Retinal pigment epithelial cell (primary cell): ENCODE measurements at regions not wholly inside any gene's neighbourhood (a gene's known extent, or its start where the extent isn't known, plus 50 kb on each side); places are given as distances from the start of the nearest gene placed in this dataset.

ENCODE experiments used
- DNase-seq: peaks from one replicate; pipeline ENCODE4 v3.0.0-alpha.2; 2010; ENCODE audit warnings: low read depth
- H3K4me3 ChIP-seq: 2 replicates; pipeline ENCODE4 v1.5.1; 2011; ENCODE audit warnings: mild to moderate bottlenecking, low read length, control low read depth, moderate library complexity
- TF ChIP-seq, protein P1 (sequence below): conservative IDR thresholded peaks from 2 replicates; pipeline ENCODE4 v1.5.1; 2011; ENCODE audit warnings: low read depth, low read length, control low read depth, inconsistent platforms

DNA sequence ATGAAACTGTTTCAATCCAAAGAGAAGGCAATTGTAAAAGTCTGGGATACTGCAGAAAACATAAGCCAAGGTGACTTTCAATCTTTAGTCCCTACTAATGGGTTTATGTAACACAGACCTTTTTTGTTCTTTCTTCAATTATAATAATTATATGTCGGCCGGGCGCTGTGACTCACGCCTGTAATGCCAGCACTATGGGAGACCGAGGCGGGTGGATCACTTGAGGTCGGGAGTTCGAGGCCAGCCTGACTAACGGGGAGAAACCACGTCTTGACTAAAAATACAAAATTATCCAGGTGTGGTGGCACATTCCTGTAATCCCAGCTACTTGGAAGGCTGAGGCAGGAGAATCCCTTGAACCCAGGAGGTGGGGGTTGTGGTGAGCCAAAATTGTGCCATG, 489.8 kb upstream of the CTSO start:
- DNase-seq: no peak
- H3K4me3 ChIP-seq: no peak overlapping the region
- TF ChIP-seq, protein P1, sequence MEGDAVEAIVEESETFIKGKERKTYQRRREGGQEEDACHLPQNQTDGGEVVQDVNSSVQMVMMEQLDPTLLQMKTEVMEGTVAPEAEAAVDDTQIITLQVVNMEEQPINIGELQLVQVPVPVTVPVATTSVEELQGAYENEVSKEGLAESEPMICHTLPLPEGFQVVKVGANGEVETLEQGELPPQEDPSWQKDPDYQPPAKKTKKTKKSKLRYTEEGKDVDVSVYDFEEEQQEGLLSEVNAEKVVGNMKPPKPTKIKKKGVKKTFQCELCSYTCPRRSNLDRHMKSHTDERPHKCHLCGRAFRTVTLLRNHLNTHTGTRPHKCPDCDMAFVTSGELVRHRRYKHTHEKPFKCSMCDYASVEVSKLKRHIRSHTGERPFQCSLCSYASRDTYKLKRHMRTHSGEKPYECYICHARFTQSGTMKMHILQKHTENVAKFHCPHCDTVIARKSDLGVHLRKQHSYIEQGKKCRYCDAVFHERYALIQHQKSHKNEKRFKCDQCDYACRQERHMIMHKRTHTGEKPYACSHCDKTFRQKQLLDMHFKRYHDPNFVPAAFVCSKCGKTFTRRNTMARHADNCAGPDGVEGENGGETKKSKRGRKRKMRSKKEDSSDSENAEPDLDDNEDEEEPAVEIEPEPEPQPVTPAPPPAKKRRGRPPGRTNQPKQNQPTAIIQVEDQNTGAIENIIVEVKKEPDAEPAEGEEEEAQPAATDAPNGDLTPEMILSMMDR: no peak

DNA sequence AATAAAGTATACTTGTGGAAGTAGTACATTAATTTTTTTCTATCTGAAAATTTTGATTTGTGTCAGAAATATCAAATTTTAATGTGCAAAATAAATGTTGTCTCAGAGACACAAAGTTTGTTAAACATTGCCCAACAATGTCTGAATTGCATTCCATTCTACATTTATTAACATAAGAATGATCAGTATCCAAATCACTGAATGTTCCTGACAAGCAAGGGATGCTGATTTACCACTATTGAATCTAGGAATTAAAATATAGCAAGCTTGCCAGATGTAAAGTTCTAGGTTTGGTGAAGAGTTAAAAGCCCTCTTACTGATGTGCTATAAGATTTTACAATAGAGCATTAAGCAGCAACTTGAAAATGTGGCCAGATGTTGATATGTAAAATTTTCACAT, 489.2 kb upstream of the CTSO start:
- TF ChIP-seq, protein P1: no peak
- no peak for DNase-seq
- no peak overlapping the region for H3K4me3 ChIP-seq

DNA sequence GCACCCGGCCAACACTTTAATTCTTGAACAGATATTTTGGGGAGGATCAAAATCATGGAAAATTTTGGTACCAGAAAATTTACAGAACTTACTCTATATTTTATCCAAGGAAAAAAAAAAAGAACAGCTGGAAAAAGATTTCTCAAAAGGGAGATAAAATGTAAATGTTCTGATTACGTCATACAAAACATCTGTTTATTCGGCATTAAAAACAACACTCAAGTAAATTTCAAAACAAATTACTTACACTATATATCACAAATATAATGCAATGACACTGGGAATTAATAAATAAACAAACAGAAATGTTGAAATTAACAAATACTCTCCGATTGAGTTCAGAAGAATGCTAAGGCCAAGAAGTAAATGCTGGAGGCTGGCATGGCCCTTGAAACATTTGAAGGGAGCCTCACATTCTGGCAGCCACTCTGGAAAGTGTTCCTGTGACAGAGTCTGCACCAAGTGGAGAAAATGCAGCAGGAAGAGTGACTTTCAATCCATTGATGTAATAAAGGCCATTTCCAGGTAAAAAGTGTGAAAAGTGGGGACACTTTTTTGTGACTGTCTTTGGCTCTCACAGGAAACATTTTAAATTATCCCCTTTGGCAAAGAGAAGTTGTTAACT, 486.0 kb upstream of the CTSO start:
- DNase-seq: no peak
- H3K4me3 ChIP-seq: no peak overlapping the region
- TF ChIP-seq, protein P1: no peak

DNA sequence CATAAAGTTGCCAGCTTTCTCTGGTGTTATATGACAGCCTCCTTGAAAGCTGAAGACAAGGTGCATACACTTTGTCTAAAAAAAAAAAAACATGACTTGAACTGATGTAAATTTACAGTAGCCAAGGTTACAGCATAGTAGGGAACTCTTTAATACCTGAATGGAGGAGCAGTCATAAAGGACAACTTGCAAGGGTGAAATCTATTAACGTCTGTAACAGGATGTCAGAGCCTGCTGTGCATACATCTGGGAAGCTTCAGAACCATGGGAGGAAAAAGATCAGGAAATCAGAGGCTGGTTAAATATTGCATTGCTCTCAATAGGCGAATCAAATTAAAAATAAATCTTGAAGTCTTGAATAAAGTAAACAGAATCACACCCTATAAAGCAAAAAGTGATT, 484.0 kb upstream of the CTSO start:
- DNase-seq: no peak
- TF ChIP-seq, protein P1: no peak
- no peak overlapping the region for H3K4me3 ChIP-seq

DNA sequence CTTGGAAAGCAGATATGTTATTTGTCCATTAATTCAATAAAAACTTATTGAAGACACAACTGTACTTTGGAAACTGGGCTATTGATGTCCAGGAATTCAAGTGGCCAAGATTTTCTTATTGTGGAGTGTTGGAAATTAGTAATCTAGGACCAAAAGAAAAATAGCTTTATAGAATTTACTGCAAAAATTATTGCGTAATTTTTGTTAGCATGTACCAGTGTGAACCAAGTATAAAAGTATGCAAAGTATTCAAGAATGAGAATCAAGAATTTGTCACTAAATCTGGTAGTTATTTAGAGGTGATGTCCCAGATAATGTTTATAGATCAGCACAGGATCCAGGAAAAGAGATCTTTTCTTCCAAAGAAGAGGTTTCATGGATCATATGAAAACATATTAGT, 468.9 kb upstream of the CTSO start:
- TF ChIP-seq, protein P1: no peak
- no peak overlapping the region for H3K4me3 ChIP-seq
- no peak for DNase-seq

DNA sequence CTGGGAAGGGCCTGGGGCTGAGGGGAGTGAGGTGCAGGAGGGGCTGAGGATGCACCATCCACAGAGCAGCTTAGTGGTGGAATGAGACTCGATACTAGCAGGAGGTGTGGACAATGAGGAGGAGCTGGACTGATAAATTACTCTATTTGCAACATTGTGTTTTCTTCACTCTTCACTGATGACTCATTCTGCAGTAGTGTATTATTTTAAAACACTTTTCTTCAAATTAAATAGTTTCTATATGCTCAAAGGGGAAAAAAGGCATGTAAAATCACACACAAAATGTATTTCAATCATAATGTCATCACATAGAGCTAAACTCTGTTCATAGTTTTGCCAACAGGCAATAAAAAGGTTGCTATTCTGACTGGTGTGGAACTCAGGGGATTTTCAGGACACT, 467.0 kb upstream of the CTSO start:
- TF ChIP-seq, protein P1: no peak
- DNase-seq: no peak
- no peak overlapping the region for H3K4me3 ChIP-seq

DNA sequence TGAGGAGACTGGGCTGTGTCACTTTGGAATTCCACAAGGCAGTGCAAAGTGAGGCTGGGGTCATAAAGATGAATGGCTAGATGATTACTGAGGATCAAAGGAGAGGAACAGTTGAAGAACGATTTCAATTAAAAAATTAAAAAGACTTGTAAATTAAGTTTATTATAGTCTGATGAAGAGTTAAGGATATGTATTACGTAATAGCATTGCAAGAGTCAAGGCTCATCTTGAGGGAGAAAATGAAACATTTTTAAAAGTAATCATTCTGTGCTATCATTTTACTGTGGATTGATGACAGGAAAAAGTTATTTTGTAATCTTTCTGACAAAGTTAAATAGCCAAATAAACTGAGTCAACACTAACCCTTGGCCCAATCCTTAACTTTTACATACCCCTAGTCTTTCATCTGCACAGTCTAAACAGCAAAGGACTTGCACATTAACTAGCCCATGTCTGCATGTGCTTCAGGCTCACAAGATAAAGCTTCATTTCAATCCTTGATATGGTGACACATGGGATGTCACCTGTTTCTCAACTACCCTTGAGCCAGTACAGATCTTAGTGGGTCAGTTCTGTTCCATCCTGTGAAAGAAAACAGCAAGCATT, 465.5 kb upstream of the CTSO start:
- DNase-seq: no peak
- H3K4me3 ChIP-seq: no peak overlapping the region
- TF ChIP-seq, protein P1: no peak
